NCI-H345 treated with DMSO at 0.1 percent for 48 hours (cell line): ENCODE measurements at regions not wholly inside any gene's neighbourhood (a gene's known extent, or its start where the extent isn't known, plus 50 kb on each side); places are given as distances from the start of the nearest gene placed in this dataset.
A peak's percentile ranks its signal among the peaks of the same experiment; 100 is the strongest.
"Not testable (repeated sequence)": the region's sequence is repeated elsewhere in the genome, so short reads cannot be mapped to it uniquely, and the experiment has no call there.

Source experiments
- DNase-seq: peaks from one replicate; lab custom pipeline; 2025; ENCODE audit not compliant: unreplicated experiment; lab: John Stamatoyannopoulos, UW

- DNase-seq = no peak
These were observed 116.2 kb downstream of the RND3 start for GRCh38 chr2:150371044-150371818.

GRCh38 chr2:150370561-150370960, 116.9 kb downstream of the RND3 start:
- DNase-seq = peak; percentile 12

- DNase-seq = no peak
These were observed 117.6 kb downstream of the RND3 start for GRCh38 chr2:150369862-150370261.

- no peak for DNase-seq
These were observed 129.0 kb downstream of the RND3 start for GRCh38 chr2:150358468-150358807.

GRCh38 chr2:150357770-150358467, 129.5 kb downstream of the RND3 start:
- no peak for DNase-seq

- no peak for DNase-seq
These were observed 132.0 kb downstream of the RND3 start for GRCh38 chr2:150355440-150355839.

GRCh38 chr2:150353376-150353775, 134.1 kb downstream of the RND3 start:
- no peak for DNase-seq

GRCh38 chr2:150351922-150352321, 135.5 kb downstream of the RND3 start:
- no peak for DNase-seq

DNA sequence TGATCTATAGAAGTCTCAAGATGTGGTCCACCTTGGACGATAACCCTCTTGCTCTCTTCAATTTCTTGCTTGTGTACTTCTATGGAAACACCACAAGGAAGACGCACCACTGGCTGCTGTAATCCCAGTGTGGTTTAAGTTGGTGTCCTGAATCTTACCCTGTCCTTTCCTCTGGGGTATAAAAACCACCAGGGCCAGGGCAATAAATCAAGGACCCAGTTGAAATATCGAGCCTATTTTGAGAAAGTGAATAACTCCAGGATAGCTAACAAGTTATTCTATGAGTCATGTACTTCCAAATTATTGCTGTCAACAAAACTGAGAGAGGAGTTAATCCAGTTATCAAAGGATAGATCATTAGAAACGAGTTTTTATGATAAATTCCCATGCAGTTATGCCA, 137.0 kb downstream of the RND3 start:
- DNase-seq = no peak

GRCh38 chr2:150346806-150347205, 140.7 kb downstream of the RND3 start:
- no peak for DNase-seq

- DNase-seq = no peak
These were observed 145.3 kb downstream of the RND3 start for GRCh38 chr2:150341982-150342680.

DNA sequence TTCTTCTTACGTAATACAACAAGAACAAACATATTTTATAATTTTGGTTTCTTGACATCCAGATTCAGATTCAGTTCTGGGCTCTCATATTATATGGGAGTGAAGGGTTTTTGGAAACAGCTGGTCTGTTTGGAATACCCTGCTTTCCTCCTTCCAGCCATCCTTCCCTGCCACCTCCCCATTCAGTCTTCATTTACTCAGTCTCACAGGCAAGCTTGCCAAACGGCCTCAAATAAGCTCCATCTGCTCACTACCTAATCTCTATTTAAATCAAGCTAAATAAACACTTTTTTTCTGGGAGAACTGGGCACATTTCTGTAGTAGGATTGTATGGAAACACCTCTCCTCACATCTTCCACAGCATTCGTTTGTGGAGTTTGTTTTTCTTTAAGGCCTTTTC, 147.5 kb downstream of the RND3 start:
- no peak for DNase-seq

DNA sequence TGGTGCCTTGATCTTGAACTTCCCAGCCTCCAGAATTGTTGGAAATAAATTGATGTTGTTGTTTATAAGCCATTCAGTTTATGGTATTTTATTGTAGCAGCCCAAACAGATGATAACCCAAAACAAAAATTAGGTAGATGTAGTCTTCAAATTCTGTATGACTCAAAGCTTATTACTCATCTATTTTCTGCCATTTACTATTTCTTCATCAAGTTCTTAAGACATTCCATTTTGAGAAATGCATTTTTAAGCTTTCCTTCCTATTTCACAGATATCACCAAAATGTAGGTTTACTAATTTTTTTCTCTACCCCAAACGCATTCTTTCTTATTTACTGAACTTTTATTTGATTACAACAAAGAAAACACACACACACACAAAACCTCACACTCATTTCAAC, 148.2 kb downstream of the RND3 start:
- DNase-seq = no peak

- DNase-seq = no peak
These were observed 151.9 kb downstream of the RND3 start for GRCh38 chr2:150335596-150335995.

DNA sequence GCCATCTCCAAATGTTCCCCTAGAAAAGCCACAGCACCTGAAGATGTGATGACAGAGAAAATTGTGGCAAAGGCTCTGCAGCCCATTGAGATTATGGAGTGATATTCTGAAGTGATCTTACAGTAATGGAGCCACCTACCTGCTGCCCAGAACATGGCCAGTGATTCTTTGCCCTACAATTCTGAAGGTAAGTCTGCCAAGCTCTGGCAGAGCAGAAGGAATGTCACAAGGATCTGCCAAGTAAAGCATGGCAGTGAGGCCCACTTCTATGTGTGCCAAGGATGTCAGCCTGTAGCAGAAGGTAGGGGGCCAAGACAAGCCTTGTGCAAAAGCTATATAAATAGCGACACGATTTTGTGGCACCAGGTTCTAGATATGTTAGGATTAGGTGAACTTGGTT, 155.1 kb downstream of the RND3 start:
- no peak for DNase-seq

- DNase-seq = peak; percentile 82
These were observed 159.6 kb downstream of the RND3 start for GRCh38 chr2:150327564-150328489.

- DNase-seq = no peak
These were observed 161.7 kb downstream of the RND3 start for GRCh38 chr2:150325656-150326314.

GRCh38 chr2:150323071-150323470, 164.4 kb downstream of the RND3 start:
- not testable (repeated sequence) for DNase-seq

- DNase-seq = no peak
These were observed 166.9 kb downstream of the RND3 start for GRCh38 chr2:150320608-150321007.
